GM18951 (cell line): ENCODE measurements at regions not wholly inside any gene's neighbourhood (a gene's known extent, or its start where the extent isn't known, plus 50 kb on each side); places are given as distances from the start of the nearest gene placed in this dataset.
"Not testable (repeated sequence)": the region's sequence is repeated elsewhere in the genome, so short reads cannot be mapped to it uniquely, and the experiment has no call there.

ENCODE experiments used
- POLR2A ChIP-seq: IDR thresholded peaks from 4 replicates; pipeline ENCODE4 v1.6.1; 2011; ENCODE audit warnings: mild to moderate bottlenecking; ENCODE audit not compliant: insufficient read length, insufficient read depth; ENCODE audit errors: extremely low read depth
- in situ Hi-C: fragments of 300-500 bp; cut with MboI; formaldehyde crosslinking; loops from one replicate; pipeline ENCODE4 v1.12.0; 2022; ENCODE audit warnings: low sequenced_read_pairs, mixed read lengths, inconsistent platforms; ENCODE audit not compliant: unreplicated experiment

- in situ Hi-C loops: no loop called here
- no peak for TF ChIP-seq POLR2A
These were observed 271.2 kb downstream of the MATN1 start for GRCh38 chr1:30452170-30452569.

GRCh38 chr1:30451532-30452125, 271.8 kb downstream of the MATN1 start:
- TF ChIP-seq POLR2A: no peak
- in situ Hi-C loops: no loop called here

GRCh38 chr1:30450818-30451233, 272.6 kb downstream of the MATN1 start:
- in situ Hi-C loops: no loop called here
- no peak for TF ChIP-seq POLR2A

GRCh38 chr1:30450148-30450817, 273.1 kb downstream of the MATN1 start:
- TF ChIP-seq POLR2A: no peak
- in situ Hi-C loops: no loop called here

- in situ Hi-C loops: no loop called here
- no peak for TF ChIP-seq POLR2A
These were observed 273.8 kb downstream of the MATN1 start for GRCh38 chr1:30449428-30450147.

GRCh38 chr1:30449003-30449402, 274.4 kb downstream of the MATN1 start:
- no peak for TF ChIP-seq POLR2A
- in situ Hi-C loops: no loop called here

GRCh38 chr1:30447701-30448100, 275.7 kb downstream of the MATN1 start:
- in situ Hi-C loops: no loop called here

GRCh38 chr1:30447080-30447479, 276.3 kb downstream of the MATN1 start:
- in situ Hi-C loops: no loop called here
- TF ChIP-seq POLR2A: no peak

More at GRCh38 chr1:30447701-30448100, 275.7 kb downstream of the MATN1 start:
- TF ChIP-seq POLR2A: no peak

GRCh38 chr1:30446508-30446907, 276.9 kb downstream of the MATN1 start:
- in situ Hi-C loops: no loop called here
- no peak for TF ChIP-seq POLR2A

GRCh38 chr1:30446095-30446494, 277.3 kb downstream of the MATN1 start:
- no peak for TF ChIP-seq POLR2A
- in situ Hi-C loops: no loop called here

- TF ChIP-seq POLR2A: no peak
- in situ Hi-C loops: no loop called here
These were observed 277.9 kb downstream of the MATN1 start for GRCh38 chr1:30445449-30445848.

GRCh38 chr1:30444850-30445249, 278.5 kb downstream of the MATN1 start:
- in situ Hi-C loops: no loop called here
- no peak for TF ChIP-seq POLR2A

GRCh38 chr1:30444401-30444800, 279.0 kb downstream of the MATN1 start:
- in situ Hi-C loops: no loop called here
- no peak for TF ChIP-seq POLR2A

GRCh38 chr1:30438274-30438673, 285.1 kb downstream of the MATN1 start:
- in situ Hi-C loops: not testable (repeated sequence)
